Stimulated activated CD8-positive, alpha-beta memory T cell treated with anti-CD3 and anti-CD28 coated beads, Interleukin-7, amount 100 ng/mL, for 48 hours (primary cell): ENCODE measurements at regions not wholly inside any gene's neighbourhood (a gene's known extent, or its start where the extent isn't known, plus 50 kb on each side); places are given as distances from the start of the nearest gene placed in this dataset.
"Not testable (repeated sequence)": the region's sequence is repeated elsewhere in the genome, so short reads cannot be mapped to it uniquely, and the experiment has no call there.

Experiments
- DNase-seq, 2 donors: peaks; one replicate each; pipeline ENCODE4 v3.0.0-alpha.2; 2020; ENCODE audit warnings: low read depth in 1 of 2; ENCODE audit errors: extremely low read depth in 1 of 2

GRCh38 chr18:39188278-39188677 lies 1622.7 kb upstream of the CELF4 start:
- DNase-seq = no peak

DNA sequence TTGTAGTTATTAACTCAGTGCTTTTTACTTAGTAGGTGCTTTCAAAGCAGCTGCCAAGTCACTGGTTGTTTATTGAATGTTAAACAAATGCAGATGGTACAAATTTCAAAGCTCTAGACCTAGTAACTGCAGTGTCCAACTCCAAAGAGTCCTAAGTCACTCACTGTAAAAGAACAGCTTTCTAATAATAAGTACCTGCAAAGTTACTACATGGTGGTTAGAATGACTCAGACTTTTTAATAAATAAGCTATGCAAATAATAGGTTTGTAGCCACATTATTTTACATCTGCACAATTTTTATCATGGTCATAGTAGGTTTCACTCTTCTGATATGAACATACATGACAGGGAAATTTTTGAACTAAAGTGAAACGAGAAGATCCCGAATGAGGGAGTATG lies 1620.4 kb upstream of the CELF4 start:
- no peak for DNase-seq

GRCh38 chr18:39184176-39184575 lies 1618.6 kb upstream of the CELF4 start:
- DNase-seq = no peak

DNA sequence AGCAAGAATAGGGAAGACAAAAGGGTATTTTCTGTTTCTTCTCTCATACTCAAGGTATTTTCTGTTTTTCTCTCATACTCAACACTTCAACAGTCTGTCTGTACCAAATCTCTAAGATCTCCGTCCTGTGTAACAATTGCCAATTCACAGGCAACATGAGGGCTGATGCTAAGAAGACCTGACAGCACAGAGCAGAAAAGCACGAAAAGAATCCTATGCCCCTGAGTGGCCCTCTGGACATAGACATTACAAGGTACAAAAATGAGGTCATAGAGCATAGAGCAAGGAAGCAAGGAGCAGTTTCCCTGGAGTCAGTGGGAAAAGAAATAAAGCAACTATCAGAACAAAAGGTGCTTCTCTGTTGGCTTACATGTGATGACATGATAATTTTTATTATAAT lies 1612.6 kb upstream of the CELF4 start:
- no peak for DNase-seq

GRCh38 chr18:39172695-39173421 lies 1607.3 kb upstream of the CELF4 start:
- DNase-seq = no peak

DNA sequence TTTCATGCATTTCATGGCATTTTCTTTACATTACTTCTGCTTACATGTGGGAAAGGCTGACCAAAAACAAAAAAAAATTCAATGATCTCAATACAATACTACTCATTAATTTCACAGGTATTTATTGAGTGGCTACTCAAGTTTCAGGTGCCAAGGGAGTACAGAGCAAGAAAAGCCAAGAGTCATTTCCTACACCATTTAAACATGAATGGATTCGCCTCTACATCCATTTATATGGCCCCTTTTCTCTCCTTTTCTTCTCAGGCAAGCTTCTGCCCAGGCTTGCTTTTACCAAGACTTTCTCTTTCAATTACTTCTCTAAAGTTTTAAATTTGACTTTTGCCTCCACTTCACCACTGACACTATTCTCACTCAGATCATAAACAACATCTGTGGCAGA lies 1603.1 kb upstream of the CELF4 start:
- no peak for DNase-seq

GRCh38 chr18:39167990-39168389 lies 1602.4 kb upstream of the CELF4 start:
- no peak for DNase-seq

GRCh38 chr18:39166776-39167175 lies 1601.2 kb upstream of the CELF4 start:
- DNase-seq = no peak

- no peak for DNase-seq
These were observed 1596.6 kb upstream of the CELF4 start for GRCh38 chr18:39162013-39162827.

GRCh38 chr18:39149211-39149806 lies 1583.7 kb upstream of the CELF4 start:
- DNase-seq = no peak

DNA sequence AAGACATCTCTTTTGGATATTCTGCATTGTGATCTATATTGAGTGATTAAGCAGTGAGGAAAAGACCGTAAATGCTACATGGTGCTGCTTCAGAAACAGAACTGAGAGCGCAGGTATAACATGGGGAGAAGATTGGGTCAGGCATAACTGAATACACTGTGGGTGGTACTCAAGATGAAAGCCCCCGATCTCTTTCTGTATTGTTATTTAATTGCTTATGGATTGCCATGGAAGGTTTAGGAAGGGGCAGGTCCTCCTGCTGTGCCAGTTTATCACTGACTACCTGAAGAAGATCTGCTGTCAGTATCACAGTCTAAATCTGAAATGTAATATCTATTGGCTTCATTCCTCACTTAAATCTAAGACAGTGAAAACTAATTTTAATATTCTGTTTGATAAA lies 1568.7 kb upstream of the CELF4 start:
- DNase-seq = no peak

GRCh38 chr18:39127538-39127937 lies 1561.9 kb upstream of the CELF4 start:
- DNase-seq = not testable (repeated sequence)

DNA sequence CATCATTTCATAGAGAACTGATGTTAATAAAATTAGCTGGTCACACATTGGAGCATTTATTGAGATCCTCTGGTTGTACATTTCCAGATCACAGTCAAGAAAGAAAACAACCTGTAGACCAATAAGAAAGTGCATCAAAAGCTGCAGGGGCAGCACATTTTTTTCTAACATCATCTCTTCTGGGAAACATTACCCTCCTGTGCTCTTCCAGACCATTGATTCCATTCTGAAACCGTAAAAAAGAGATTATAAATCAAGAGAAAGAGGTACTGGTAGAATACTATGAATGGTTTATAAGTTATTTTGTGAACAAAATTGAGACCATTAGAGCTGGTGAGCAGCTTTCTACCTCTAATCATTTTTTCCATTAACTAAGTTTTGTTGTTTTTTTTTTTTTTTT lies 1548.2 kb upstream of the CELF4 start:
- no peak for DNase-seq

DNA sequence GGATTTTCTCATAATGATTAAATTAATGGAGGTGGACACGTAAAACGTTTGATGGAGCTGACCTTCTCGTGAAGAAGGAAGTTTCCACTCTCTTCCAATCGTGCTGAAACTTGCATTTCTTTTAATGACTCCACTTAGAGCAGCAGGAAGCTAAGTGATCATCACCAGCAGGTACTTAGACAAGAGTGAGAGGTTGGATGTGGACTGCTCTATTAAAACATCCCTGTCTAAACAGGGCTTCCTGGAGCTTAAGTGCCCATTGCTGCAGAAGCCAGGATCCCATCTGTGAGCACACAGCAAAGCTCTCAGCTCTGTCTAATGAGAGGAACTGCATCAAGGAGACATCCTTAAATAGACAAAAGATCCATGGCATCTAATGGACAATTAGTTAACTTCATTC lies 1539.5 kb upstream of the CELF4 start:
- DNase-seq = no peak

GRCh38 chr18:39072970-39073369 lies 1507.4 kb upstream of the CELF4 start:
- DNase-seq = no peak

DNA sequence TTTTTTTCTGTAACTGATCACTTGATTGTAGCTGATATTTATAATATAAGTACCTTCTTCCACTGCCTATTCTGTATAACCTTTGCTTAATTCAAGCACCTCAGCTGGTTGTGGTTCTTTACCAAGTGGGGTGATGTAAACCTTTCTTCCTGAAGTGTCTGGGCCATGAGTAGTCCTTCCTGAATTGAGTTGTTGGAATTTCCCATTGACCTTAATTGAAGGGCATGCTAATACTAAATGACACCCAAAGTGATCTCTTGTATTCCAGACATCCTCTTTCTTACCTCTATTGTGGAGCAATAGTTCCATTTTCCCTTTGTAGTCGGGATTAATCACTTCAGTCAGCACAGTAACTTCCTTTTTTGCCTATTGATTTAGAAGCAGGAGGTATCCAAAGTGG lies 1496.8 kb upstream of the CELF4 start:
- DNase-seq = no peak

DNA sequence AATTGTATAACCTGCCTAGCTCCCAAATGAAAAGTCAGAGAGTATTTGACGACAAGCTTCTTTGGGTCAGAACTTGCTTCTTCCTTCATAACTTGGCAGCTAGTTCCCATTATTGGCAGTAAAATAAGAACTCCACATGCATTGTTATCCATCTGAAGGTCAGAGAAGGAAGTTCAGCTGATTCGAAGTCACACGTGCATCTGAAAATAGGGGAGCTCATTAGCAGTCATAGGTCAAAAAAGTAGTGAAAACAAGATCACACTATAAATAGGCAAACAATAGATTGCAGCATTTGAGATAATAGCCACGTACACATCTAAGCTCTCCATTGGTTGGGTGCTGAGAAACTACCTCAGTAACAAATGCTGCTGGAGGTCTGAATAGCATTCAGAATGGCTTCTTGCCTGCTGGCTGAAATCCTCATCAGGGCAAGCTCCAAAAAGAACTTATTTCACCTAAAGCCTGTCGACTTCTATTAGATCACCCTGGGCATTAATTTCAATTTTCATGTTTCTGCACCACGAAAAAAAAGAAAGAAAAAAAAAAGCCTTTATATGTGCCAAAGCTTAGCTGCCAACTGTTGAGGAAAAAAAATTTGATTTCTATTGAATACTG lies 1492.9 kb upstream of the CELF4 start:
- no peak for DNase-seq

GRCh38 chr18:39057423-39058064 lies 1491.9 kb upstream of the CELF4 start:
- no peak for DNase-seq

- DNase-seq = no peak
These were observed 1488.0 kb upstream of the CELF4 start for GRCh38 chr18:39053571-39053970.

GRCh38 chr18:39051013-39051412 lies 1485.4 kb upstream of the CELF4 start:
- no peak for DNase-seq

- no peak for DNase-seq
These were observed 1474.2 kb upstream of the CELF4 start for GRCh38 chr18:39039813-39040212.
